Activated CD4-positive, alpha-beta T cell treated with anti-CD3 and anti-CD28 coated beads, Interleukin-10, Interleukin-2, amounts not matched to agents 100 ng/mL and 50 ng/mL, durations not matched to agents 16 hours and 8 hours (primary cell): ENCODE measurements at regions not wholly inside any gene's neighbourhood (a gene's known extent, or its start where the extent isn't known, plus 50 kb on each side); places are given as distances from the start of the nearest gene placed in this dataset.
A peak's percentile ranks its signal among the peaks of the same experiment; 100 is the strongest.
"Not testable (repeated sequence)": the region's sequence is repeated elsewhere in the genome, so short reads cannot be mapped to it uniquely, and the experiment has no call there.

ENCODE experiments used
- DNase-seq: peaks from one replicate; pipeline ENCODE4 v3.0.0-alpha.2; 2020

DNA sequence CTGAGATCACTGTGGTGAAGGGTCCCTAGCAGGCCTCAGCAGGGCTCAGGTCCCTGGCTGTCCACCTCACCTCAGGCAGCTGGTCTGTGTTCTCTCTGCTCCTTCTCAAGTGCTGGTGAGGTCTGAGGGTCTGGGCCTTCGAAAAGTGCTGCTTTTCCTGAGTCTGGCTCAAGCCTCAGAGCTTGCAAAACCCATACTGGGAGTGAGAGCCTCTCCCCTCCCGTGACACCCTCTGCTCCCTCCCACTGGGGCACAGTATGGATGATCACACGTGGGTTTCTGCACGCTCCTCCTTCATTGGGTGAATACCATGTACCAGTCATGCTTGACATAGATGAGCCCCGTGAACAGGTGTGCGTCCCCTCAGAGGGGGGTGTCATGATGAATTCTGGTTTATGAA is 73.3 kb upstream of the WASF3 start:
- DNase-seq: no peak

DNA sequence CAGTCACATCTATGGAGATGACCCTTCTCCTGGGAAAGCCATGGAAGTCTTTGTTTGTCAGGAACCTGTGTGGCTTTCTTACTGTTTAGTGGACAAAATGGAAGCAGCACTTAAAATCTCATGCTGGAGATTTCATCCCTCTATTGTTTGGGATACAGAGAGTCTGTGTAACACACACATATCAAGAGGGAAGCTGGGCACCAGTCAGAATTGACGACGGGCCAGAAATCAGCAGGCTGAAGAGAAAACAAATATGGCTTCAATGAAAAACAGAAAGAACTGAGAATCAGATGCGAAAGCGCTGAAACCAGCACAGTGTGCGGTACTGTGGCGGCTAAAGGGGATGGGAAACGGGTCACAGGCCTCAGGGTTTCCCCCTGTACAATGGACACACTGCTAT is 72.2 kb upstream of the WASF3 start:
- no peak for DNase-seq

DNA sequence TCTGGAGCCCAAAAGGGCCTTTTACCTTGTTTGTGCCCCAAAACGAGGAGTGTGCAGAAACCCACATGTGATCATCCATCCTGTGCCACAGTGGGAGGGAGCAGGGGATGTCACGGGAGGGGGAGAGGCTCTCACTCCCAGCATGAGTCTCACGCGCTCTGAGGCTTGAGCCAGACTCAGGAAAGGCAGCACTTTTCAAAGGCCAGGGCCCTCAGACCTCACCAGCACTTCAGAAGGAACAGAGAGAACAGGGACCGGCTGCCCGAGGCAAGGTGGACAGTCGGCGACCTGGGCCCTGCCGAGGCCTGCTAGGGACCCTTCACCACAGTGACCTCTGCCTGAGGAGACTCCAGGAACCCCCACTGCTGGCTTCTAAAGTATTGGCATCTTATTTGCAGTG is 71.7 kb upstream of the WASF3 start:
- no peak for DNase-seq

DNA sequence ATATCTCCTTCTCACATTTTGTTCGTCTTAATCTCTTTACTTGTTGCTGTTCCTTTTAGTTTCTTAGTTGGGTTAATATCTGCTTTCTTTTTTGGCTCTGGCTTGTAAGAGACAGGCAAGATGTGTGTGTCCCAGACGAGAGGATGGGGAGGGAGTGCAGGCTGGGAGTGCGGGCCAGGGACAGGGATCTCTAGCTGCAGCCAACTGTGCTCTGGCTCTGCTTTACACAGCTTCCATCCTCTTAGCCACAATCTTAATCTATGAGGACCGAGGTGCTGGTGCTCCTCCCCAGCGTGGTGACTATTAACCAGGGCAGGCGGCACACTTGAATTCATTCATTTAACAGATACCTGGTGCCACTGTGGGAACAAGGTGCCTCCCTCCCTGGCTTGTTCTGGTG is 70.9 kb upstream of the WASF3 start:
- no peak for DNase-seq

DNA sequence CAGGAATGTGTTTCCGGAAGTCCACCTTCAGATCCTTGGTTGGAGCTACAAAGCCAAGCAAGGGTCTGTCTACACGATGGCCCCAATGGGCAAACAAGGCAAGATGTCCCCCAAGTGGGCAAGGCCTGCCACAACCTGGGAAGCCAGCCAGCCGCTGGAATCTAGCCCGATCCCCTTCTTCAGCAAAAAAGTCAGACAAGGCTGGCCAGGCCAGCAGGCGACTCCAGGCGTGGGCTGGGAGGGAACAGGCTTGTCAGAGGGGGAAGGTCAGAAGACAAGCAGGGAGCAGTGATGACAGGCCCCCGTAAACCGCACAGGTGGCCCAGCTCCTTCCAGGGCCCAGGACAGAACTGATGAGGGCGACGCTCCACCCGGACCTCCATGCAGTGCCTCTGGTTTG is 69.7 kb upstream of the WASF3 start:
- DNase-seq: no peak

DNA sequence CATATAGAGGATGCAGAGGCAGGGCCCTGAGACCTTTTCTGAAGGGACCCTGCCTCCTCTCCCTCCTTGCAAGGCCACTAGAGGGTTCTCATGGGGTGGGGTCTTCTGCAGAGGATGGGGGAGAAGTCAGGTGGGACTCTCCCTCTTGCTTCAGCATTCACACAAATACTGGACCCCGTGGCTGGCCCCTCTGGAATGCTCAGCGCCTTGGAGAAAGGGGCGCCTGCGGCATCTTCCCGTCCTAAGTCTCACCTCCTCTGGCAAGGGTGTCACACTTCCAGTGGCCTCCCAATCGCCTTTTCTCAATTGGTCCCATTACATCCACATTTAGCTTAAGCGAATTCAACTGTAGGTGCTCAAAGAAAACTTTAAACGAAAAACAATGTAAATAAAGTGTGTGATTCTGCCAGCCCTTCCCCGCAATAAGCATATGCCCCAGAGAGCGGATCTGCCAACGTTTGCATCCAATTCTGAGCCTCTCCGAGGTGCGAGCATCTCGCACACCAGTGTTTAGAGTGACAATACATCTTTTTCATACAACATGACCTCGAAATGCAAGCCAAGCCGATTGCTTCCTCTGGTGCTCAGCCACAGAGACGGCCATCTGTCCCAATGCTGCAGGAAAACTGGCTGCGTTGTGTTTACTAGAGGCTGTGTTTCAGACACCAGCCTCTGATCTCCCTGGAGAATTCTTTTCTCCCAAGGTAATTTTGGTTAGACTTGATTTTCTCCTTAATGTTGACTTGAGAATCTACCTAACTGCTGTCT is 69.1 kb upstream of the WASF3 start:
- DNase-seq: no peak

DNA sequence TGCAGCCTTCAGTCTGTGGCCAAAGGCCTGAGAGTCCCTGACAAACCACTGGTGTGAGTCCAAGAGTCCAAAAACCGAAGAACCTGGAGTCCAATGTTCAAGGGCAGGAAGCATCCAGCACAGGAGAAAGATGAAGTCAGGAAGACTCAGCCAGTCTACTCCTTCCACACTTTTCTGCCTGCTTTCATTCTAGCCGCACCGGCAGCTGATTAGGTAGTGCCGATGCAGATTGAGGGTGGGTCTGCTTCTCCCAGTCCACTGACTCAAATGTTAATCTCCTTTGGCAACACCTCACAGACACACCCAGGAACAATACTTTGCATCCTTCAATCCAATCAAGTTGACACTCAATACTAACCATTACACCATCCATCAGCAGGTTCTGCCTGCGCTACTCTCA is 65.2 kb upstream of the WASF3 start:
- not testable (repeated sequence) for DNase-seq

DNA sequence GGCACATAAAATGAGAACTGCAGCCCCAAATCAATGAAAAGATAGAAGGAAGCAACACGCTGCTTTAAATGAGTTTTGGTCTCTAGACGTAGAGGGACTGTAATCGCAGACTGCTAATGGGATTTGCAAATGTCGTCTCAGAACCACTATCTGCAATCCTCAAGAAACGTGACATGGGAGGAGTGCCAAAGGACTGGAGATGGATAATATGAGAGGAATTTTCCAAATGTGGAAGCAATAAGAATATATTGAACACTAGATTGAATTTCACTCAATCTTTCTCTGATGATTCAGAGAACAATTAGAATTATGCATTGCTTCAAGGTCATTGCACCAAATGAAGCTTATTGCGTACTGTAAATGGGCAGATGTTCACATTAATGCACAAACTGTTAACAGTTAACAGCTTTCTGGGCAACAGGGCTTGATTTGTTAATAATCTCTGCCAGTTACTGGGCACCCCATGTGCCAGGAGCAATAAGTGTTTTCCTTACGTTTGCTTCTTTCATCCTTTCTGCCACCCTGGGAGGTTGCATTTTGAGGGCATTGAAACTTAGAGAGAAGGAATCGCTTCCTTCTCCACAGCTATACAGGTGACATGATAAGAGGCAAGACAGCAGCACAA is 62.8 kb upstream of the WASF3 start:
- no peak for DNase-seq

DNA sequence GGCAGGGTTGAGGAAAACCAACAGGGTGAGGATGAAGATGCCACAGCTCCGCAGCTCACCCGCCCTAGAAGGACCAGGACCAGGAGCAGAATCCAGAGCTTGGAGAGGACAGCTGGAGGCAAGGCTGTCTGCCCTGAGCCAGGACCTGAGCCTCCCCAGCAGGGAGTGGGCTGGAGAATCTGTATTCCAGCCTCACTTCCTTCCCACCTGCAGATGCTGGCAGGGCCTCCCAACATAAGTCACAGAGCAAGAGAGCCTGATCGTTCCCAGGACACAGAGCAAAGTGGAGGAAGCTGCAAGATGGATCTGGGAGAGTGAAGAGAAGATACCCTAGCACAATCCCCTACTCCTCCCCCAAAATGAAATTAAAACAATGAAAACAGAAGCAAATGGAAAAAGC is 61.7 kb upstream of the WASF3 start:
- no peak for DNase-seq

DNA sequence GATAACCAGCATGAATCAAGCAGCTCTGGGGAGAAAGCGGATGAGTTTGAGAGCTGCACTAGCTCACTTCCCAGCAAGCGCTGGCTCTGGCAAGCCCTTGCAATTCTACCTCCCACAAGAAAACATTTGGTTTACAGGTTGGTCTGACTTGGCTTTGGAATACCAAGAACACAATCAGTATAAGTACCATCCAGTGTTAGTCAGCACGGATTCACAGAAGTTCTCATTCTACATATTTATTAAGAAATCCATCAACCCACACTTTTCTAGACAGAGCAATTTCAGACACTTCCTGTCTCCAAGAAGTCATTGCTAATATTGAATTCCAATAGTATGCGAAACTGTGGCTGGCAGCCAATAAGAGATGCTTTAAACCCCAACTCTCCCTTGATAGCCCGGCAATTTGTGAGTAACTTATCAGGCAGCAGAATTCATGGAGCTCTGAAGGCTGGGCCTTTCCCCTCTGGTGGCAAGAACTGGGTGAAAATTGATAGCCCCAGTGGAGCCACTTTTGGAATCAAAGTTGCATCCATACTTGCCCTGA is 59.4 kb upstream of the WASF3 start:
- DNase-seq: no peak

DNA sequence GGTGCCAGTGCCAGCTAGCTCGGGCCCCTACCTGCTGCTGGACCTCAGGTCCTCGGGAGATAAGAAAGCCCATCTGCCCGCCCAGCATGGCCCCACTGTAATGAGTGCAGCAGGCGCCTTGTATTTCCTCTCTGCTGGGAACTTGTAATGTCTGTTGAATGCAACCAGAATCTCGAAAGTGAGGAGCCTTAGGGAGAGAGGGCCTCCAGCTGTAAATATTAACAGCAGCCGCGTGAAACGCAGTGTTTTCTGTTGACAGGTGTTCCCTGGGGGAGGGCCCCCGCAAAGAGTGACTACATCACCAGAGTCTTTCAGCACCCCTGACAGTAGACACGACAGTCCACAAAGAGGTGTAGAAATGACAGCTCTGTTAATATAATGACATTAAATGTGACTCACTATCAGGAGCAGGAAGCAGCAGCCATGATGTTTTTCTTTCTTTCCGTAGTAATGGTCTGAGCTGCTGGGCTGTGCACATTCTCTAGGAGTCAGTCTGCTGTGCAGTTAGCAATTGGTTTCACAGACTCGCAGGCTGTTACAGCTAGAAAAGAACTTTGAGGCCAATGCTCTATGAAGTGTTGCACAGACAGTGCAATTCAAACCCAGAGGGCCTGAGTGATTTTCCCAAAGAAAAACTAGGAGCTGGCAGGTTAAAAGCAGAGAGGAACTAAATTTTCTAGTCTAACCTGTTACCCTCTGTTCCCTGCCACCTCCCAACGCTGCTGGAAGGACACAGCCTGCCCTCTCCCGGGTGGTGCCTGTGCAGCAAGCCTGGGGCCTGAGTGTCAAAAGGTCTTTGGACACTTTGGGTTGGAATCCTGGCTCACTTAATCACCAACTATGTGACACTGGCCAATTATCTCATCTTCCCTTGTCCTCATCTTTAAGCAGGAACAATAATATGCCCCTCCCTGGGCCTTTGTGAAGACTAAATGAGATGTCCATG is 58.6 kb upstream of the WASF3 start:
- DNase-seq: no peak

DNA sequence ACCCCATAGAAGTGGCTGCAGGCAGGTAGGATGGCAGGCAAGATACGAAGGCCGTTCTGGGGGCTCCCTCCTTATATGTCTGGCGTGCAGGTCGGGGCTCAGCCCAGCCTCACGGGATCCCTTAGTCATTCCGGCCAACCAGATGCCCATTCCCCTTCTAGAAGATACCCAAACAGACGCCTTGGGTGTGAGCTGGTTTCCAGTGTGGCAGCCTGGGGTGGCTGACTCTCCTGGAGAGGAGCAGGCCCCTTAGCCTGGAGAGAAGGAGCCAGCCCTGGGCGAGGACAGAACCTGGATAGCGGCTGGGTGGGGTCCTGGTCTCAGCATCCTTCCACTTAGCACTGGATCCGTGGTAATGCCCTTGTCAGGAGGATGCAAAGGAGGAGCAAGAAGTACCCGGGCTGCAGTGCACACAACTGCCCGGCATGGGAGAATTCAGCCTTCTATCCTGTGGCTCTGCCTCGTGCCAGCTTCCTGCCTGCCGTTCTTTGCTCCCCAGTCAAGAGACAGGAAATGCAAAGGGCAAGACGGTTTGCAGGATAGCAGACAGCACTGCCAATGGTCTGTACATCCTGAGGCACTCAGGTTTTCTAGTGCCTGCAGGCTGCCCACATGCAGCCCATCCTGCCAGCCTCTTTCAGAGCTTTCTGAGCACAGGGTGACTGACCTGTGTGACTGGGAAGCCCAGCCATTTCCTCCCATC is 56.7 kb upstream of the WASF3 start:
- no peak for DNase-seq

DNA sequence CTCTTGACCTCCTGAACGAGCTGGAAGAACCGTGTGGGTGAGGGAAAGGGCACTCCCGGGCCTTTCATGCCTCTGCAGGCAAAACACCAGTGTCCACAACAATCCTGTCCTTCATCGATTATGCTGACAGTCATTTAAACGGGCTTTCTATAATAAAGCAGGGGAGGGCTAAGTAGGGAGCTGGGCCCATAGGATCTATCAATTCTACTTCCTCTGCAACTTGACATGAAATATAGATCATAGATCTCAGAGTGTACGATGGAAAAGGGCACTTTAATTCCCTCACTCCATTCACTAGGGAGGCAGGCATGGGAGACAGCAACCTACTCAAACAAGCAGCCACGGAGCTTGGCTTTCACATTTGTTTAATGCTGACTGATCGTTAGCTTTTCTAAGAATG is 55.8 kb upstream of the WASF3 start:
- no peak for DNase-seq

DNA sequence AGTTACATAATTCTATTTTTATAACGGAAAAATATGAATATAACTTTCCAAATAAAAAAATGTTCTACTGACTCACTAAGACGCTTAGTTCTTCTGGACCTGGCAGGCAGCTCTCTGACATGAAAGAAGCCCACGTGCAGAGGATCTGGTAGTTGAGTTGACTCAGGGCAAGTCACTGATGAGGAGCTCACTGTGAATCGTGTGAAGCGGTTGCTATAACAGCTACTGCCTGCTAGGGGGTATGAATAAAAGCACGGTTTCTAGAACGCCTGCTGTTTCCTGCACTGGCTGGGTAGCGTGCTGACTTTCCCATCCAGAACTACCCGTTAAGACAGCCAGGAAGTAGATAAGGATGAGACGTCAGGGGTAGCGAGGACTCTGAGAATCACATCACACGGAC is 54.7 kb upstream of the WASF3 start:
- peak; percentile 47 for DNase-seq

DNA sequence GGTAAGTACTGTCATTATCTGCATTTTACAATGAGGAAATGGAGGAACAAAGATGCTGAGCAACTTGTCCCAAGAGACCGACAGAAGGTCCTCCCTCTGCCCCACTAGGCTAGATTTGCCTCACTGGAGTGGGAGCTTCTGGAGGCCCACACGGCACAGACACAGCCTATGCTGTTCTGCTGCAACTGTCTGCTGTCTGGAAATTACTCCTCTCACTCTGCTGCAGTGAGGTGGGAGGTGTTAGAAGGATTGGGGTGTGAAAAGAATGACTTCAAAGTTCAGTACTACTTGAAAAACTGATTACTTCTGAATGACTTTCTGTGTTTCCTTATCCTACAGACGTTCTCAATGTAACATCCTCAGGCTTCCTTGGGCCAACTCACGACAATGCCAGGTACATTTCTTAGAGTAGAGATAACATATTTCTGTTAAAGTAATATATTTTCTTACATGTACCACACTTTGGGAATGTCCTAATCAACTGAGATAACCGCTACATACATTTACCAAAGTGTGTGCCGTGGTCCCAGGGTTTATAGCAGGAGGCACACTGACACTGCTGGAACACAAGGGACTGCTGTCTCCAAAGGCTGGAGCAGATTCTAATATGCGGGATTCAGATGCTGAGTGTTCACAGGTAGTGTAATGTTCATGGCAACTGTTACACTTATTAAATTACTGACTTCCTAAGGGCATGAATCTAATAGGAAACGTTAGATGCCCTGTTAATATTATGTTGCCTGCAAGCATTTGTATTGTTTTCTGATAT is 53.5 kb upstream of the WASF3 start:
- DNase-seq: no peak
